ENCODE measurements at regions not wholly inside any gene's neighbourhood (a gene's known extent, or its start where the extent isn't known, plus 50 kb on each side); places are given as distances from the start of the nearest gene placed in this dataset.

DNA sequence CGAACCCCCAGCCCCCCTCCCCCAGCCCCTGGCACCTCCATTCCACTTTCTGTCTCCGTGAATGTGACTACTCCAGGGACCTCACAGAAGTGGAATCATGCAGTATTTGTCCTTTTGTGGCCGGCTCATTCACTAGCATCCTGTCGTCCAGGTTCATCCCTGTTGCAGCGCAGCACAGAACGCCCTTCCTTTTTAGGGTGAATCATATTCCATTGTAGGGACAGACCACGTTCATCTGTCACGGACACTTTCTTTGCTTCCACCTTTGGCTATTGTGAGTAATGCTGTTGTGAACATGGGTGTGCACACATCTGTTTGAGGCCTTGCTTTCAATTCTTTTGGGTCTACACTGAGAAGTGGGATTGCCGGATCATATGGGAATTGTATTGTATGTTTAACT lies 148.9 kb upstream of the IQSEC1 start:
- TF ChIP-seq, protein P1, sequence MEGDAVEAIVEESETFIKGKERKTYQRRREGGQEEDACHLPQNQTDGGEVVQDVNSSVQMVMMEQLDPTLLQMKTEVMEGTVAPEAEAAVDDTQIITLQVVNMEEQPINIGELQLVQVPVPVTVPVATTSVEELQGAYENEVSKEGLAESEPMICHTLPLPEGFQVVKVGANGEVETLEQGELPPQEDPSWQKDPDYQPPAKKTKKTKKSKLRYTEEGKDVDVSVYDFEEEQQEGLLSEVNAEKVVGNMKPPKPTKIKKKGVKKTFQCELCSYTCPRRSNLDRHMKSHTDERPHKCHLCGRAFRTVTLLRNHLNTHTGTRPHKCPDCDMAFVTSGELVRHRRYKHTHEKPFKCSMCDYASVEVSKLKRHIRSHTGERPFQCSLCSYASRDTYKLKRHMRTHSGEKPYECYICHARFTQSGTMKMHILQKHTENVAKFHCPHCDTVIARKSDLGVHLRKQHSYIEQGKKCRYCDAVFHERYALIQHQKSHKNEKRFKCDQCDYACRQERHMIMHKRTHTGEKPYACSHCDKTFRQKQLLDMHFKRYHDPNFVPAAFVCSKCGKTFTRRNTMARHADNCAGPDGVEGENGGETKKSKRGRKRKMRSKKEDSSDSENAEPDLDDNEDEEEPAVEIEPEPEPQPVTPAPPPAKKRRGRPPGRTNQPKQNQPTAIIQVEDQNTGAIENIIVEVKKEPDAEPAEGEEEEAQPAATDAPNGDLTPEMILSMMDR (IDR thresholded peaks at IDR 0.05), result no peak
- intact Hi-C loops (cut with DNase I), result no loop called here
- FAIRE-seq, result no peak
- Histone ChIP-seq H3K4me3 (no peak overlapping the region), H3K27ac (no peak overlapping the region), H3K36me3 (no peaks in the 10 kb centered on the region), H3K9me3 (no peaks in the 10 kb centered on the region), H3K4me1 (peaks cover 6 to 24% (median 14%) of the 10 kb centered on the region in 3 donors), H3K27me3 (no peaks in the 10 kb centered on the region)
- ATAC-seq, result no peak
- 90 to 92% methylated on average over 9 of the region's 9 CpGs for WGBS, 2 donors
- DNase-seq, result no peak

DNA sequence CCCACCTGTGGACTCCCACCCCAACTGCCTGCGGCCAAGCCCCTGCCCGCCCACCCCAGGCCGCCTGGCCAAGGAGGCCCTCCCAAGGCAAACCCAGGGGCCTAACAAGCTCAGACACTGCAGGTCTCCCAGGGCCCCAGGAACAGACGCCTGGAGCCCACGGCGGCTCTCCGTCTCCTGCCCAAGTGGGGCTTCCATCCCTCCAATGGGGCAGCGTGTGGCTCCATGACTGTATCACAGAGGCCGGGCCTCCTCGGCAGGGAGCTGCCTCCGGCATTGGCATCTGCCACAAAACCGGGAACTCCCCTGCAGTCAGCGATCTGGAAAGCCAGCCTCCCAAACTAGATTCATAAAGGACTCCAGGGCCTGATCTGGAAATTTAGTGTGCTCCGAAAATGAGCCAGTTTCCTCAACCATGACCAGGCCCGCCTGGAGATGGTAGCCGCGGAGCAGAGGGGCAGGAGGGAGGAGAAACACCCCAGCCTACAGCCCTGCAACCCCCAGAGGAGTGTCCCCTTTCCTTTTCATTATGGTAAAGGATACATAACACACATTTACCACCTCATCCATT lies 148.3 kb upstream of the IQSEC1 start:
- Histone ChIP-seq H3K27me3 (no peaks in the 10 kb centered on the region), H3K4me1 (peaks cover 6 to 24% (median 14%) of the 10 kb centered on the region in 3 donors), H3K27ac (no peak overlapping the region), H3K4me3 (no peak overlapping the region), H3K36me3 (no peaks in the 10 kb centered on the region), H3K9me3 (no peaks in the 10 kb centered on the region)
- FAIRE-seq (no peak), ATAC-seq (no peak), DNase-seq (no peak)
- intact Hi-C loops (cut with DNase I), result no loop called here
- TF ChIP-seq, protein P1 (IDR thresholded peaks at IDR 0.05), result no peak
- WGBS, 2 donors, result 93 to 94% methylated on average over 16 to 17 of the region's 17 CpGs

DNA sequence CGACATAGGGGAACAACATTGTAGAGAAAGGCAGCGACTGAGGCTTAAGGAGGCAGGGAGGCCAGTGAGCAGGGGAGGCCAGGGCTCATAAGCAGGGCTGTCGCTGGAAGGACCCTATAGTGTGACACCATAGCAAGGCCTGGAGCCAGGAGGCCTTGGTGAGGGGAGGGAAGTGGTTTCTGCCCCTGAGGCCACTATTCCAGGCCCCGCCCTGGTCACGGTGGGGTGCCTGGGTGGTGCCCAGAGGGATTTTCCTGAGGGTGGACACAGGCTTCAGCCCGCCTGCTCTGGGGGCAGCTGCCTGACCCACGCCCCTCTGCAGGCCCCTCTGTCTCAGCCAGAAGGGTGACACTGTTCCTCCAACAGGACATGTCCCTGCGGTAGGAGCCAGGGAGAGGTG lies 147.8 kb upstream of the IQSEC1 start:
- Histone ChIP-seq H3K4me3 (no peak overlapping the region), H3K9me3 (no peaks in the 10 kb centered on the region), H3K27me3 (no peaks in the 10 kb centered on the region), H3K4me1 (peaks cover 6 to 24% (median 14%) of the 10 kb centered on the region in 3 donors), H3K36me3 (no peaks in the 10 kb centered on the region), H3K27ac (peak overlapping the region in 1 of 4 donors; percentile 89)
- intact Hi-C loops (cut with DNase I), result no loop called here
- ATAC-seq (no peak), DNase-seq (no peak), FAIRE-seq (no peak)
- WGBS, 2 donors, result 90 to 93% methylated on average over 8 of the region's 8 CpGs
- TF ChIP-seq, protein P1 (IDR thresholded peaks at IDR 0.05), result no peak

DNA sequence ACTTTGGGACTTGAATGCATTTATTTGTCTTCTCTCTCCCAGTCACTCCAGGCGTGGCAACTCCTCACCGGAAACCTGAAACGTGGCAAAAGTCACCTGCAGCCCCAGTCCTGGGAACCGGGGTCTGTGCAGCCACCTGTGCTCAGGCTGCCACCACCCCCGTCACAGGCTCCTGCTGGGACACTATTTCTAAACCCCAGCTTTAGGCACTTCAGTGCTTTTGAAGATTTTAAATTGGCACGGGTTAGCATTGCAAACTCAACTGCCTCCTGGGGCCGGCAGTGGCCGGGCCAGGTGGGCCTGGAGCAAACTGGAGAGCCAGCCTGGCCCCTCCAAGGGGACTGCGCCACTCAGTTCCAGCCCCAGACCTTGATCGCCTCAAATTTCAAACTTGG lies 146.7 kb upstream of the IQSEC1 start:
- Histone ChIP-seq H3K4me3 (no peak overlapping the region), H3K4me1 (peaks cover 6 to 24% (median 14%) of the 10 kb centered on the region in 3 donors), H3K9me3 (no peaks in the 10 kb centered on the region), H3K36me3 (no peaks in the 10 kb centered on the region), H3K27me3 (no peaks in the 10 kb centered on the region), H3K27ac (peak overlapping the region; percentile 64 to 89 (median 72))
- intact Hi-C loops (cut with DNase I), result no loop called here
- 39 to 44% methylated on average over 10 of the region's 10 CpGs for WGBS, 2 donors
- DNase-seq (peak in 5 of 6 donors; percentile 71 to 83 (median 81)), ATAC-seq (peak; percentile 73 to 84 (median 77)), FAIRE-seq (no peak)
- TF ChIP-seq, protein P1 (IDR thresholded peaks at IDR 0.05), result no peak

DNA sequence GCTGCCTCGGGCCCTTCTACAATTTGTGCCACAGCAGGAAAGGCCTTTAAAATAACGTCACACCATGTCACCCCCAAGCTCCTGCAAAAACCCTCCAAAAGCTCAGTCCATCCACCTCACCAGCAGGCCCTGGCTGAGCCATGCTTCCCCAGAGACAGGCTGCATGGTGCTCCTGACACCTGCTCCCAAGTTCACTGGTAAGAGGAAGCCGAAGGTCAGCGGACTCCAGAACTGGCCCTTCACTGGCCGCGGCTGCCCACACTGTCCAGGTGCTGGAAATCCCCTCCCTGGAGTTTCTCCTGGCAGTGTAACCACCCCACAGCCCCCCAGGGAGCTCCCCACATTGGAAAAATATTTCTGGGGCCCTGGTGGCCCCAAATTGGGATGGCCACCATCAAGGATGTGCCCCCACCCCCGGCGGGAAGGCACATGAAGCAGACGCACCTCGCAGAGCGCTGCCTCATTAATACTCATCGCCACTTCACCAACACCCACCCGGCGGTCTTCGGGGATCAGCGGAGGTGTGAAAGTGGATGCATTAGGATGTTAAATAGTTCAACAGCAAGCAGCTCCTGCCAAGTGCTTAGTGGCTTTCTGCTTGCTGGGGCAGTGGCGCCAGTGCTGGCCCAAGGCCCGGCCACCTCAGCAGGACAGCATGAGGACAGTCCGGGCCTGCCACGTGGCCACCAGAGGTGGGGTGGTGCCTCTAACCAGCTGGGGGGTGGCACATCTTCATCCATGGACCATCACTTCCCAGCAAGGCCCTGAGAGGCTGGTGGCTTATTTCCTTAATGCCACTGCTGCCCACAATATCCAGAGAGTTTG lies 146.1 kb upstream of the IQSEC1 start:
- no peaks in the 10 kb centered on the region for H3K36me3 ChIP-seq
- H3K9me3 ChIP-seq, result no peaks in the 10 kb centered on the region
- WGBS, 2 donors, result 81 to 82% methylated on average over 20 of the region's 20 CpGs
- H3K4me1 ChIP-seq, result peaks cover 6 to 24% (median 14%) of the 10 kb centered on the region in 3 donors
- ATAC-seq, result peak; percentile 60 to 71 (median 64)
- H3K27ac ChIP-seq, result peak overlapping the region; percentile 64 to 89 (median 72)
- no peaks in the 10 kb centered on the region for H3K27me3 ChIP-seq
- peak in 5 of 6 donors; percentile 55 to 83 (median 66) for DNase-seq
- no peak for FAIRE-seq
- H3K4me3 ChIP-seq, result no peak overlapping the region
- intact Hi-C loops (cut with DNase I), result no loop called here
- TF ChIP-seq, protein P1 (IDR thresholded peaks at IDR 0.05), result no peak
